ENCODE measurements at regions not wholly inside any gene's neighbourhood (a gene's known extent, or its start where the extent isn't known, plus 50 kb on each side); places are given as distances from the start of the nearest gene placed in this dataset.

DNA sequence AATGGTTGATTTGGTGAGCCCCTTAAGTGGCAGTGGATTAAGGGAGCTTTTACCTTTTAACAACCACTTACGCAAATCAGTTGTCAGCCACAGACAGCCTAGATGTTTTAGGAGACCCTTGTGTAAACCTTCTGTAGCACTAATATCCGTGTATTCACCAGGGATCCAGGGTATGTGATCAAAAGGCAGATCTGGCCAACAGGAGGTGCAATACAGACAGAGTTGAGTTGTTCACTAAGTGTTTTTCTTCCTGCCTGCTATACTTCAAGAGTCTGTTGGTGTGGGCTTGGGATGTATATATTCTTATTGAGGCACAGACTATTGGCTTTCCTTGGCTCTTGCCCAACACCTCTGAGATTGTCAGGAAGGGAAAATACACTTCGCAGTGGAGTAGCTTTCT, 175.1 kb downstream of the FAT3 start:
- TF ChIP-seq, protein P1, sequence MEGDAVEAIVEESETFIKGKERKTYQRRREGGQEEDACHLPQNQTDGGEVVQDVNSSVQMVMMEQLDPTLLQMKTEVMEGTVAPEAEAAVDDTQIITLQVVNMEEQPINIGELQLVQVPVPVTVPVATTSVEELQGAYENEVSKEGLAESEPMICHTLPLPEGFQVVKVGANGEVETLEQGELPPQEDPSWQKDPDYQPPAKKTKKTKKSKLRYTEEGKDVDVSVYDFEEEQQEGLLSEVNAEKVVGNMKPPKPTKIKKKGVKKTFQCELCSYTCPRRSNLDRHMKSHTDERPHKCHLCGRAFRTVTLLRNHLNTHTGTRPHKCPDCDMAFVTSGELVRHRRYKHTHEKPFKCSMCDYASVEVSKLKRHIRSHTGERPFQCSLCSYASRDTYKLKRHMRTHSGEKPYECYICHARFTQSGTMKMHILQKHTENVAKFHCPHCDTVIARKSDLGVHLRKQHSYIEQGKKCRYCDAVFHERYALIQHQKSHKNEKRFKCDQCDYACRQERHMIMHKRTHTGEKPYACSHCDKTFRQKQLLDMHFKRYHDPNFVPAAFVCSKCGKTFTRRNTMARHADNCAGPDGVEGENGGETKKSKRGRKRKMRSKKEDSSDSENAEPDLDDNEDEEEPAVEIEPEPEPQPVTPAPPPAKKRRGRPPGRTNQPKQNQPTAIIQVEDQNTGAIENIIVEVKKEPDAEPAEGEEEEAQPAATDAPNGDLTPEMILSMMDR (optimal IDR thresholded peaks at IDR 0.05 in 1 of 3, IDR thresholded peaks at IDR 0.05 in 1 of 3, conservative IDR thresholded peaks at IDR 0.05 in 1 of 3; ENCODE audit: extremely low read depth in 1 of 3, insufficient read depth in 2 of 3, low read length in 3 of 3): peak in 2 of 3 experiments; percentile 23 to 35
- TF ChIP-seq EZH2 (IDR thresholded peaks at IDR 0.05; ENCODE audit: low read length): no peak

Data from keratinocyte (primary cell).